ENCODE measurements at regions not wholly inside any gene's neighbourhood (a gene's known extent, or its start where the extent isn't known, plus 50 kb on each side); places are given as distances from the start of the nearest gene placed in this dataset.

DNA sequence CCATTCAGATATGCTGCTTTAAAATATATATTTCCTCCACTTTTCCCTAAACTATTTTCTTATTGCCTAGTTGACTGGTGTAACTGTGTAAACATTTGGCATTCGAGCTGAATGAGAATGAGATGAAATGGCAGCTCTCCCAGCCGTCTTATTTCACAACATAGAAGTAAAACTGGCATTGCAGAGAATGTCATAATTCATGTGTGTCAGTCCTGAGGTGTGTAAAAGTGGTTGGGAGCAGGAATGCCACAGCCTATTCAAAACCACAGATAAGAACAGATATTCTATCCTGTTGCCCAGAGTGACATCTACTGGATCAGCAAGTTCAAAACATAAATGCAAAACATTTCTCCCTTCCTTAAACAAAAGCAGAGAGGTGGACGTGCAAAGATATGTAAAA lies 565.5 kb upstream of the CHAC2 start:
- Histone ChIP-seq H3K27ac (ENCODE audit: extremely low read depth, low read depth, low read length) (no peak overlapping the region), H3K36me3 (ENCODE audit: control insufficient read depth in 2 of 2, insufficient read depth in 1 of 2, low read length in 2 of 2) (no peaks in the 10 kb centered on the region), H3K4me3 (ENCODE audit: low read depth, low read length) (no peak overlapping the region), H3K4me1 (ENCODE audit: control insufficient read depth, insufficient read depth, low read length) (no peaks in the 10 kb centered on the region), H3K9me3 (ENCODE audit: control insufficient read depth, insufficient read depth, low read depth, low read length) (no peaks in the 10 kb centered on the region)
- TF ChIP-seq, protein P1, sequence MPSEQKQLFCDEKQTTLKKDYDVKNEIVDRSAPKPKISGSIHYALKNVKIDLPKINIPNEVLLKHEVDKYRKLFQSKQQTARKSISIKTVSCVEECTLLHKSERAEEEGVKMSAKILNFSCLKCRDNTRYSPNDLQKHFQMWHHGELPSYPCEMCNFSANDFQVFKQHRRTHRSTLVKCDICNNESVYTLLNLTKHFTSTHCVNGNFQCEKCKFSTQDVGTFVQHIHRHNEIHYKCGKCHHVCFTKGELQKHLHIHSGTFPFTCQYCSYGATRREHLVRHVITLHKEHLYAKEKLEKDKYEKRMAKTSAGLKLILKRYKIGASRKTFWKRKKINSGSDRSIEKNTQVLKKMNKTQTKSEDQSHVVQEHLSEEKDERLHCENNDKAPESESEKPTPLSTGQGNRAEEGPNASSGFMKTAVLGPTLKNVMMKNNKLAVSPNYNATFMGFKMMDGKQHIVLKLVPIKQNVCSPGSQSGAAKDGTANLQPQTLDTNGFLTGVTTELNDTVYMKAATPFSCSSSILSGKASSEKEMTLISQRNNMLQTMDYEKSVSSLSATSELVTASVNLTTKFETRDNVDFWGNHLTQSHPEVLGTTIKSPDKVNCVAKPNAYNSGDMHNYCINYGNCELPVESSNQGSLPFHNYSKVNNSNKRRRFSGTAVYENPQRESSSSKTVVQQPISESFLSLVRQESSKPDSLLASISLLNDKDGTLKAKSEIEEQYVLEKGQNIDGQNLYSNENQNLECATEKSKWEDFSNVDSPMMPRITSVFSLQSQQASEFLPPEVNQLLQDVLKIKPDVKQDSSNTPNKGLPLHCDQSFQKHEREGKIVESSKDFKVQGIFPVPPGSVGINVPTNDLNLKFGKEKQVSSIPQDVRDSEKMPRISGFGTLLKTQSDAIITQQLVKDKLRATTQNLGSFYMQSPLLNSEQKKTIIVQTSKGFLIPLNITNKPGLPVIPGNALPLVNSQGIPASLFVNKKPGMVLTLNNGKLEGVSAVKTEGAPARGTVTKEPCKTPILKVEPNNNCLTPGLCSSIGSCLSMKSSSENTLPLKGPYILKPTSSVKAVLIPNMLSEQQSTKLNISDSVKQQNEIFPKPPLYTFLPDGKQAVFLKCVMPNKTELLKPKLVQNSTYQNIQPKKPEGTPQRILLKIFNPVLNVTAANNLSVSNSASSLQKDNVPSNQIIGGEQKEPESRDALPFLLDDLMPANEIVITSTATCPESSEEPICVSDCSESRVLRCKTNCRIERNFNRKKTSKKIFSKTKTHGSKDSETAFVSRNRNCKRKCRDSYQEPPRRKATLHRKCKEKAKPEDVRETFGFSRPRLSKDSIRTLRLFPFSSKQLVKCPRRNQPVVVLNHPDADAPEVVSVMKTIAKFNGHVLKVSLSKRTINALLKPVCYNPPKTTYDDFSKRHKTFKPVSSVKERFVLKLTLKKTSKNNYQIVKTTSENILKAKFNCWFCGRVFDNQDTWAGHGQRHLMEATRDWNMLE (tag by site-specific recombination; conservative IDR thresholded peaks at IDR 0.05; ENCODE audit: low read depth): no peak
- TF ChIP-seq, protein P2, sequence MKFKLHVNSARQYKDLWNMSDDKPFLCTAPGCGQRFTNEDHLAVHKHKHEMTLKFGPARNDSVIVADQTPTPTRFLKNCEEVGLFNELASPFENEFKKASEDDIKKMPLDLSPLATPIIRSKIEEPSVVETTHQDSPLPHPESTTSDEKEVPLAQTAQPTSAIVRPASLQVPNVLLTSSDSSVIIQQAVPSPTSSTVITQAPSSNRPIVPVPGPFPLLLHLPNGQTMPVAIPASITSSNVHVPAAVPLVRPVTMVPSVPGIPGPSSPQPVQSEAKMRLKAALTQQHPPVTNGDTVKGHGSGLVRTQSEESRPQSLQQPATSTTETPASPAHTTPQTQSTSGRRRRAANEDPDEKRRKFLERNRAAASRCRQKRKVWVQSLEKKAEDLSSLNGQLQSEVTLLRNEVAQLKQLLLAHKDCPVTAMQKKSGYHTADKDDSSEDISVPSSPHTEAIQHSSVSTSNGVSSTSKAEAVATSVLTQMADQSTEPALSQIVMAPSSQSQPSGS (tag by site-specific recombination; IDR thresholded peaks at IDR 0.05; ENCODE audit: low read depth): no peak
- TF ChIP-seq ZNF366 (tag by site-specific recombination; conservative IDR thresholded peaks at IDR 0.05): no peak
- no peak for TF ChIP-seq ZNF350 (tag by site-specific recombination; IDR thresholded peaks at IDR 0.05)
- no peak for TF ChIP-seq TRIM28 (IDR thresholded peaks at IDR 0.05; ENCODE audit: borderline replicate concordance, low read length)
- TF ChIP-seq, protein P3, sequence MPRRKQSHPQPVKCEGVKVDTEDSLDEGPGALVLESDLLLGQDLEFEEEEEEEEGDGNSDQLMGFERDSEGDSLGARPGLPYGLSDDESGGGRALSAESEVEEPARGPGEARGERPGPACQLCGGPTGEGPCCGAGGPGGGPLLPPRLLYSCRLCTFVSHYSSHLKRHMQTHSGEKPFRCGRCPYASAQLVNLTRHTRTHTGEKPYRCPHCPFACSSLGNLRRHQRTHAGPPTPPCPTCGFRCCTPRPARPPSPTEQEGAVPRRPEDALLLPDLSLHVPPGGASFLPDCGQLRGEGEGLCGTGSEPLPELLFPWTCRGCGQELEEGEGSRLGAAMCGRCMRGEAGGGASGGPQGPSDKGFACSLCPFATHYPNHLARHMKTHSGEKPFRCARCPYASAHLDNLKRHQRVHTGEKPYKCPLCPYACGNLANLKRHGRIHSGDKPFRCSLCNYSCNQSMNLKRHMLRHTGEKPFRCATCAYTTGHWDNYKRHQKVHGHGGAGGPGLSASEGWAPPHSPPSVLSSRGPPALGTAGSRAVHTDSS (tag by site-specific recombination; IDR thresholded peaks at IDR 0.05): no peak
- TF ChIP-seq PRDM1 (tag by site-specific recombination; IDR thresholded peaks at IDR 0.05): no peak
- no peak for TF ChIP-seq GLIS2 (tag by site-specific recombination; IDR thresholded peaks at IDR 0.05)
- no peak for TF ChIP-seq SP2 (tag by site-specific recombination; IDR thresholded peaks at IDR 0.05)
- TF ChIP-seq, protein P4, sequence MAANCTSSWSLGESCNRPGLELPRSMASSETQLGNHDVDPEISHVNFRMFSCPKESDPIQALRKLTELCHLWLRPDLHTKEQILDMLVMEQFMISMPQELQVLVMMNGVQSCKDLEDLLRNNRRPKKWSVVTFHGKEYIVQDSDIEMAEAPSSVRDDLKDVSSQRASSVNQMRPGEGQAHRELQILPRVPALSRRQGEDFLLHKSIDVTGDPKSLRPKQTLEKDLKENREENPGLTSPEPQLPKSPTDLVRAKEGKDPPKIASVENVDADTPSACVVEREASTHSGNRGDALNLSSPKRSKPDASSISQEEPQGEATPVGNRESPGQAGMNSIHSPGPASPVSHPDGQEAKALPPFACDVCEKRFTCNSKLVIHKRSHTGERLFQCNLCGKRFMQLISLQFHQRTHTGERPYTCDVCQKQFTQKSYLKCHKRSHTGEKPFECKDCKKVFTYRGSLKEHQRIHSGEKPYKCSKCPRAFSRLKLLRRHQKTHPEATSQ (tag by site-specific recombination; IDR thresholded peaks at IDR 0.05): no peak
- TF ChIP-seq ZNF530 (tag by site-specific recombination; IDR thresholded peaks at IDR 0.05; ENCODE audit: low read depth): no peak
- no peak for TF ChIP-seq ZNF837 (tag by site-specific recombination; IDR thresholded peaks at IDR 0.05)
- no peak for TF ChIP-seq ZNF266 (tag by site-specific recombination; IDR thresholded peaks at IDR 0.05; ENCODE audit: low read depth)
- TF ChIP-seq ZBTB48 (tag by site-specific recombination; IDR thresholded peaks at IDR 0.05): no peak
- no peak for TF ChIP-seq ZNF146 (tag by site-specific recombination; IDR thresholded peaks at IDR 0.05)
- CTCF ChIA-PET: interaction anchor here (0.7 to 0.9 kb wide), 2 partner anchors 9 to 1931 kb away, joined by 3 to 4 read pairs; no protein-coding TSS in a partner anchor
- POLR2A ChIA-PET: no interaction called here

DNA sequence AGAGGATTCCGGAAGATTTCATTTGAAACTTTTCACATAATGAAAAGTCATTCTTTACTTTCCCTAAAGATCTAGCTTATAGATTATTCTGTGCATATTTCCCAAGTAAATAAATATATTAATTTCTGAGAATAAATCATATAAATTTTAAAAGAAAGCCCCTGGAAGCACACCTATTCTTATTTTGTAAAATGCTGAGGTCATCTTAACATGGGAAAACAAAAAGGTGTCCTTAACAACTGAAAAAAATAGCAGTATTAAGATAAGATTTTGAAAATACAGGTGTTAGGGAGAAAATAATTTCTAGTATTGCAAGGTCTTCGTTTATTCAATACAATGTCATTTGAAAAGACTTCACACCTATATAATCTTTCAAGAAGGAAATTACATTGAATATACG lies 567.5 kb upstream of the CHAC2 start:
- Histone ChIP-seq H3K4me1 (ENCODE audit: control insufficient read depth, insufficient read depth, low read length) (no peaks in the 10 kb centered on the region), H3K27ac (ENCODE audit: extremely low read depth, low read depth, low read length) (no peak overlapping the region), H3K9me3 (ENCODE audit: control insufficient read depth, insufficient read depth, low read depth, low read length) (no peaks in the 10 kb centered on the region), H3K4me3 (ENCODE audit: low read depth, low read length) (no peak overlapping the region), H3K36me3 (ENCODE audit: control insufficient read depth in 2 of 2, insufficient read depth in 1 of 2, low read length in 2 of 2) (no peaks in the 10 kb centered on the region)
- ChIA-PET CTCF (no interaction called here), POLR2A (no interaction called here)
- TF ChIP-seq, protein P5, sequence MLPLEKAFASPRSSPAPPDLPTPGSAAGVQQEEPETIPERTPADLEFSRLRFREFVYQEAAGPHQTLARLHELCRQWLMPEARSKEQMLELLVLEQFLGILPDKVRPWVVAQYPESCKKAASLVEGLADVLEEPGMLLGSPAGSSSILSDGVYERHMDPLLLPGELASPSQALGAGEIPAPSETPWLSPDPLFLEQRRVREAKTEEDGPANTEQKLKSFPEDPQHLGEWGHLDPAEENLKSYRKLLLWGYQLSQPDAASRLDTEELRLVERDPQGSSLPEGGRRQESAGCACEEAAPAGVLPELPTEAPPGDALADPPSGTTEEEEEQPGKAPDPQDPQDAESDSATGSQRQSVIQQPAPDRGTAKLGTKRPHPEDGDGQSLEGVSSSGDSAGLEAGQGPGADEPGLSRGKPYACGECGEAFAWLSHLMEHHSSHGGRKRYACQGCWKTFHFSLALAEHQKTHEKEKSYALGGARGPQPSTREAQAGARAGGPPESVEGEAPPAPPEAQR (tag by site-specific recombination; IDR thresholded peaks at IDR 0.05): no peak
- no peak for TF ChIP-seq ZSCAN30 (tag by site-specific recombination; IDR thresholded peaks at IDR 0.05)
- TF ChIP-seq, protein P6, sequence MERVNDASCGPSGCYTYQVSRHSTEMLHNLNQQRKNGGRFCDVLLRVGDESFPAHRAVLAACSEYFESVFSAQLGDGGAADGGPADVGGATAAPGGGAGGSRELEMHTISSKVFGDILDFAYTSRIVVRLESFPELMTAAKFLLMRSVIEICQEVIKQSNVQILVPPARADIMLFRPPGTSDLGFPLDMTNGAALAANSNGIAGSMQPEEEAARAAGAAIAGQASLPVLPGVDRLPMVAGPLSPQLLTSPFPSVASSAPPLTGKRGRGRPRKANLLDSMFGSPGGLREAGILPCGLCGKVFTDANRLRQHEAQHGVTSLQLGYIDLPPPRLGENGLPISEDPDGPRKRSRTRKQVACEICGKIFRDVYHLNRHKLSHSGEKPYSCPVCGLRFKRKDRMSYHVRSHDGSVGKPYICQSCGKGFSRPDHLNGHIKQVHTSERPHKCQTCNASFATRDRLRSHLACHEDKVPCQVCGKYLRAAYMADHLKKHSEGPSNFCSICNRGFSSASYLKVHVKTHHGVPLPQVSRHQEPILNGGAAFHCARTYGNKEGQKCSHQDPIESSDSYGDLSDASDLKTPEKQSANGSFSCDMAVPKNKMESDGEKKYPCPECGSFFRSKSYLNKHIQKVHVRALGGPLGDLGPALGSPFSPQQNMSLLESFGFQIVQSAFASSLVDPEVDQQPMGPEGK (tag by site-specific recombination; IDR thresholded peaks at IDR 0.05): no peak
- TF ChIP-seq SALL2 (tag by site-specific recombination; IDR thresholded peaks at IDR 0.05; ENCODE audit: borderline replicate concordance): no peak
- TF ChIP-seq ZNF350 (tag by site-specific recombination; IDR thresholded peaks at IDR 0.05): no peak
- no peak for TF ChIP-seq ZBTB7A (tag by site-specific recombination; IDR thresholded peaks at IDR 0.05; ENCODE audit: low read depth)
- no peak for TF ChIP-seq RBAK (tag by site-specific recombination; IDR thresholded peaks at IDR 0.05)
